DMS 273 (cell line): ENCODE measurements at regions not wholly inside any gene's neighbourhood (a gene's known extent, or its start where the extent isn't known, plus 50 kb on each side); places are given as distances from the start of the nearest gene placed in this dataset.
A peak's percentile ranks its signal among the peaks of the same experiment; 100 is the strongest.

Experiments used
- DNase-seq: peaks from one replicate; lab custom pipeline; 2025; ENCODE audit not compliant: unreplicated experiment; lab: John Stamatoyannopoulos, UW

DNA sequence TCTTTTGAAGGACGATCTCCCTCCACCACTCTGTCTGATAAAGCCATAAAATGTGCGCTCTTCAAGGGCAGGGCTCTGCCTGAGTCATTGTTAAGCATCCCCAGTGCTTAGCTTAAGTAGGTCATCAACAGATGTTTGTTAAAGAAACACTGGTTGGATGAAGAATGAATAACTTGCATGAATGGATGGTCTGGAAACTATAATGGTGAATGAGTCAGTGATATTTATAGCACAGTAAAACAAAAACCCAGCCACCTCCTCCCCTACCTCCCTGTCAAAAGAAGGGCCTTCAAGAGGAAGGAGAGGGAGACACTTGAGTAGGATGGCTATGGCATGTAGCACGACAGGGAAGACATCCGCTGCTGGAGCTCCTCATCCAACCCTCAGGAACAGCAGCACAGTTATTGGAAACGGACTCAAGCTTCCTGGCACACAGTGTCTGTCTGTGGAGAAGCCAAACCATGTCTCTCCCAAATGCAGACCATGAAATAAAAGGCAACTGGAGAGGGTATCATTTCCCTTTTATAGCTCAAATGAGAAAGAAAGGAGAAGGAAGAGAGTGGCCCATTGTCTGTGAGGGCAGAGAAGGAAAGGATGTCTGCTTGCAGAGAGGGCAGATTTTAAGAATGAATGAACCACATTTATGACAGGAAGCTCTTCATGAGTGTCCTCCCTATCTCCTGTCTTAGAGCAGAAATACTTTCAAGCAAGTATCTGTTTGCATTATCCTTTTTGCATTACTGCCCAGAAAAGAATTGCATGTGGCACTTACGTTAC, 183.5 kb upstream of the UBL3 start:
- DNase-seq, result no peak

DNA sequence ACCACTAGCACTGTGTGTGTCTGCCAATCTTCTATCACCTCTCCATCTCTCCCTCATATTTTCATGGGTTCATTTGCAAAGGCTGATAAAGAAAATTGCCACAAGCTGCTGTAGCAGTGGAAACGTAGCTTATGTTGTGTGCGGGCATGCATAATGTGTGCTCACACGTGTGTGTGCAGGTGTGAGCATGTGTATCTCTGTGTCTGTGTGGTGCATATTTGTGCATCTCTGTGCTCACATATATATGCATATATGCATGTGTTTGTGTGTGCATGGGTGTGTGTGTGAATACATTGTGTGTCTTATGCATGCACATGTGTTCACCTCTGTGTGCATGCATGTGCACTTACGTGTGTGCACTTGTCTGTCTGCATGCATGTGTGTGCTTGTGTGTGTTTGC, 181.8 kb upstream of the UBL3 start:
- DNase-seq, result no peak

DNA sequence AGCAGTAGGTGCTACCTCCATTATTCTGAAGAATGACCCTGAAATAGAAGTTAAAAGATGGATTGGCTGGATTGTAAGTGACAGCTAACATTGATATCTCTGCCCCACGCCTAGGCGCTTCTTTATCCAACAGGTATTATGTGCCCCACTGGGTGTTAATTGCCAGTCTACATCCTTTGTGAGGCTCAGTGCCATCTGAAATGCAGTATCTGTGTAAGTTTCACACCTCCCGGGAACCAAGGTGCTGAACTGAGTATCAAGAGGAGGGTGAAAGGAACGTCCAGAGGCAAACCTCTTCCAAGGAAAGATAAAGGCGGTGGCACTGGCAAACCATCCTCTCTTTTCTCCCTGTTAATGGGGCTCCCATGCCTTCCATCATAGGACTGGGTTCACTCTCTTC, 181.1 kb upstream of the UBL3 start:
- no peak for DNase-seq

DNA sequence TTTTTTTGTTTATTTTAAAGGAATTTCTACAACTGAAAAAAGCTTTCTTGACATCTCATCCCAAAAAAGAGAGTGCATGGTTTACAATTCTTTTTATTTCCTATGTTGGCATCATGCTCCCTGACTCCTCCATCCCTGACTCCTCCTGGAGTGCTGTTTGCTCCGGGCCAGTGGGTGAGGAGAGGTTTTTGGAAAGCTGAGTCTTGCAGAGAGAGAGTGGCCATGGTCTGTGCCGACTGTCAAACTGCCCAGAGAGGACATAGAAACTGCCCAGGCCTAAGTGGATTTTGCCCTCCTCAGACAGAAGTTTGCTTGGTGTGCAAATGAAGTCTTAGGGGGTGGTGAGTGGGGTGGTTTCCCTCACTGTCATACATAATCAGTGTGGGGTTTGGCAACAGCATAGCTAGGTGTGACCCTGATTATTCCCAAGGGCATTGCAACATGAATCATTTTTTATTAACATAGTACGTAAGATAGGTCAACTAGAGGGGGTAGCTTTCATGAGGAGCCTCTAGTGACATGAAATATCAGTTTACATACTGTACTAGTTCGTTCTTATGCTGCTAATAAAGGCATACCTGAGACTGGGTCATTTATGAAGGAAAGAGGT, 179.8 kb upstream of the UBL3 start:
- DNase-seq, result no peak

DNA sequence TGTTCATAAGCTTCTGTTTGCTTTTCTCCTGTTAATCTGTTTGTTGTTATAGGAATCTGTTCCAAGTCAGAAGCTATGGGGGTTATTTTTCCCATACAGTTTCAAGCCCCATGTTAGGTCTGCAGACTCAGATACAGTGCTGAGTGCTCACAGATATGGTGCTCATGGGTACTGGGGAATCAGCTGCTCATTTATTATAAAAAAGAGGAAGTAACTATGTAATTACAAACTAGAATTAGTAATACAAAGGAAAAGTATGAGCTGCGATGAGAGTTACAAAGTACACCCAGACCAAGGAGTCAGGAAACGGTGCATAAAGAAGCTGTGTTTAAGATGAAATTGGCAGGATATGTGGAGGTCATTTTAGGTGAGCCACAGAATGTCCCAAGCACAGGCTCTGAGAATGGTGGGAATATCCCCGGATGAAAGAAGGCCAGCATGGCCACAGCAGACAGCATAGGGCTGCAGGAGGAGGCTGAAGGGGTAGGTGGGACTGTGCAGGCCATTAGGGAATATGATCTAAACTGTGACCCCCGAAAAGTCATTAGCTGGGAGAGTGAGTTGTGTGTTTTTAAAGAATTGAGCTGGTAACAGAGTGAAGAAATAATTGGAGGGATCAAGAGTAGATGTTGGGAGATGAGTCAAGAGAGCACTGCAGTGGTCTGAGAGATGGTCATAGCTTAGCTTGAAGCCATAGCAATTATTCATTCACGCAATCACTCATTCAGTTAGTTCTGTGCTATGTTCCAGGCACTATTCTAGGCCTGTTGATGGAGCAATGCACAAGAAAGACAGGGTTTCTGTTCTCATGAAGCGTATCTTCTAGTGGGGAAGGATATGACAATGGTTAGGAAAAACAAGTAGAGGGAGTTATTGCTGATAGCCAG, 177.4 kb upstream of the UBL3 start:
- no peak for DNase-seq

DNA sequence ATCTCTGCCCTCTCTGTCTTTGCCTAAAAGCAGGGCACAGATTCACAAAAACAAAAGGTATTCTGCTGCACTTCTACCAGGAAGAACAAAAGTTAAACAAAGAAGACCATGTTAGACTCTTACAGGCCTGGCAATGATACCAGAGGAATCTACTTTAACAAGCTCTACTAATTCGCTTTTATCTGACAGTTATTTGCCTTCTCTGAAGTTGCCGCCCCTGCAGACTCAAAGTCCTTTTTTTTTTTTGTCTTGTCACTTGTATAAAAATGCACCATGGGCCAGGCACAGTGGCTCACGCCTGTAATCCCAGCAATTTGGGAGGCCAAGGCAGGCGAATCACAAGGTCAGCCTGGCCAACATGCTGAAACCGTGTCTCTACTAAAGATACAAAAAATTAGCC, 176.5 kb upstream of the UBL3 start:
- DNase-seq, result no peak

DNA sequence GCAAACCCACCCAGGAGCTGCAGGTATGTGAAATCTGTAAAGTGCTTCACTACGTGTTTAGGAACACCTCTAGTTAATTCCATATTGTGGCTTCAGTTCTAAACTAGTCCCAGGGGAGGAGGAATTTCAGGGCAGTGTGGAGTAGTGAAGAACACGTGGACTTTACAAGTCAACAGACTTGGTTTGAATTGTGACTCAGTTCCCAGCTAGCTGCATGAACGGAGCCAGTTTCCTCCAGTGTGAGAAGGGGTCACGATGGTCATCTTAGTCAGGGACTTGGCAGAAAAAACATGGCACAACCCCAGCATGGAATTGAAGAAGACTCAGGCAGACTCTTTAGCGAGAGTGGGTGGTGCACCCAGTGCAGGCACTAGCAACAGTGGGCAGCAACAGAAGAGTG, 175.7 kb upstream of the UBL3 start:
- DNase-seq, result no peak

DNA sequence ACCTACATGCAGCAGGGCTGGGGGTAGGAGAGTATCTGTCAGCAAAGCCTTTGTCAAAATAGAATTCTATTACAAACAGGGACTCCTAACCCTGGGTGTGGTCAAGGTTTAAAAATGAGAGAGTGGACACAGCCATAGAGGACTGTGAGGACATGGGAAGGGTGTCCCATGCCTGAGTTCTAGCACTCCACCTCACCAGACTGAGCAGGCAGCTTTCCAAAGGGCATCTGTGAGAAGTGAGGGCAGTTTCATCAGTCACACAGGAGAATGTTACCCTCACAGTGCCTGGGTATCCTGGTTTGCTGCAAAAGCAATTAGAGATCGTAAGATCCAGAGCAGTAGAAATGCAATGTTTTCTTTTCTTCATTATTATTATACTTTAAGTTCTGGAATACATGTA, 174.9 kb upstream of the UBL3 start:
- DNase-seq, result no peak

DNA sequence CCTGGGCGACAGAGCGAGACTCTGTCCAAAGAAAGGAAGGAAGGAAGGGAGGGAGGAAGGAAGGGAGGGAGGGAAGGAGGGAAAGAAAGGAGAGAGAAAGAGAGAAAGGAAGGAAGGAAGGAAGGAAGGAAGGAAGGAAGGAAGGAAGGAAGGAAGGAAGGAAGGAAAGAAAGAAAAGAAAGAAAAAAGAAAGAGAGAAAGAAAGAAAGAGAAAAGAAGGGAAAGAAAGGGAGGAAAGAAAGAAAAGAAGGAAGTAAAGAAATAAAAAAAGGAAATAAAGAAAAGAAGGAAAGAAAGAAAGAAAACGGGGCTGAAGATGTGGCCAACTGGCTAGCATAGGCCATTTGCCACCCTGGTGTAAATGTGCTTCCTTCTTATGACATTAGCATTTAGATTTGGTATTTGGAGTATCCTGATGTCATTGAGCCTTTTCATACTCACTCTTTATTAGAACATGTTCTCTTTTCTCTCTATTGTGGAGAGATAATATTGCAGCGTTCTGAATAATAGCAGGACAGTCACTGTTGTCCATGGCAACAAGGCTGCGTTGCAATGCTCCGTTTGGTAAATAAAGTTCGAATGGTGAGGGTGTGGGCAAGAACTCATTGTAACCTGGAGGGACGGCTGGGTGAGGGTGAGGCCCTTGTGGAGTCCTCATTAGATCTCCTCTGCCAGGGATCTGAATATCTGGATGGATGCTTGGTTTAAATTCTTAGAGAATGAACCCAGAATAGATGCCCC, 173.9 kb upstream of the UBL3 start:
- DNase-seq, result no peak

DNA sequence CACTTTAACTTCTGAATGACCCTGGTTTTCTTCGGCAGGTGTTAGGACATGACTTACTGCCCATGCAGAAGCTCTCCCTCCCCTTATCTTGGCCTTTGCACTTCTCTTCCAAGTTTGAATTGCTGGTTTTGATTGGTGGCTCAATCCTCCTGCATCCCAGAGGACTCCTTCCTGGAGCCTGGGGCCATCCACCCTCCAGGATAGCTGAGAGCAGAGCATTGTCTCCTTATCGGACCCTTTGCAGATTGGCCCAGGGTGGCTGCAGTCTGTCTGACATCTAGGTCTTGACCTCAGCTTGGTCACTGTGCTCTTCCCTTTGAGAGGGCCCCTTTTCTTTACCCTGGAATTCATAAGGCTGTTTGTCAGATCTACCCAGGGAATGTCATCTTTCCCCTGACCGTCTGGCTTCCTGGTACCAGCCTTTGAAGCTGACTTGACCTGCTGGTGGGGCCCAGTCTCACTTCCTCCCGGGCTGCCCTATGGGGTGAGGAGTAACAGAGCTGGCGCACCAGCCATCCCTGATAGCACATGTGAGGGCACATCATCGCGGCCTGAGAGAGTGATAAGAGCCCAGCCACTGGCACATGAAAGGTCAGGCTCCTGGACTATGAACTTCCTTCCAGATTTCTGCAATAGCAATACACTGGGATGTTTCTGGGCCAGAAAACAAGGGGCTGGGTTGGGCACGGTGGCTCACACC, 172.9 kb upstream of the UBL3 start:
- no peak for DNase-seq

DNA sequence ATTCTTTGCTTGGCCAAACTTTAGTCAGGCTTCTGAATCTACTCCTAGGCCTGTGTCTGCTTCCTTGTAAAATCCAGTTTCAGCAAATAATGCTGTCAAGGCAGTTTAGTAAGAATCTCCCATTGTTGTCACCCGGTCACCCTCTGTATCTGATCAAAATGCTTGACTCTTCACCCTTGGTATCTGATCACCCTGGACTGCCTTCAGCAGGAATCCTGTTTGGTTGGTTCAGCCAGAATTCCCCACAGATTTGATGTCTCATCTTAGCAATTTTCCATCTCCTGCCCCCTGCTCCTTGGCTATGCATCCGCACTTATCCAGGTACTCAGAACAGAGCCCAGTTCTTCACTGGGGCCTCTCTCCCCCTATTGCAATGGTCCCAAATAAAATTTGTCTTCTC, 172.4 kb upstream of the UBL3 start:
- DNase-seq, result no peak

DNA sequence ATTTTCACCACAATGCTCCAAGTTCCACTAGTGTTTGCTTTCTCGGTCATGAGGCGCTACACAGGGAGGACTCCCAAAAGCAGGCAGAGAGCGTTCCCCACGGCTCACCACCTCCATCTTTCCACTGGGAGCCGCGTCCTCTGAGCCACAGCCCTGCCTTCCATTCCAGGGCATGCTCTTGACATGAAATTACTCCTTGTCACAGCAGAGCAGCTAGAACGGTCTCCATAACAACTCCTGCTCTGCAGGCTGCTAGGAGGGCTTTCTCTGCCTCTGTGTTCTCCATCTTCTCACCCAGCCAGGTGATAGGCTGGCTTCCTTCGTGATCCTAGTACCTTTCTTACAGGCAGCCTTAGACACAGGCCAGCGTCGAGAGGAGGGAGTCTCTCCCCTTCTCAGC, 171.8 kb upstream of the UBL3 start:
- DNase-seq, result no peak

DNA sequence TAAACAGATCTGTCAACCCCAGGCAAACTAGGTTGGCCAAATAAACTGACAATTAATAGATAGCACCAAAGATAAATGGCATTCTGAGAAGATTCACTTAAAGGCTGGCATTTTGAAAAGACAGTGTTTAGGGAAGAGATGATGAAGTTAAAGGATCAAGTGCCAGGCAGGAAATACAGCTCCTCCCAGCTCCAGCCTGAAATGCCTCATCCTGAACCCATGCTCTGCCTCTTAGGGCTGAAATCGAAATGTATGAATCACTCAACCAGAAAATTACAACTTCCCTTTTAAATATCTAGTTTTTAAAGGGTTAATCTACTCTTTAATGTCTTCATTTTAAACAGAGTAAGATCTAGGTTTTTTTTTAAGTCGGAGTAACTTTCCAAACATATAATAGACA, 171.2 kb upstream of the UBL3 start:
- no peak for DNase-seq

DNA sequence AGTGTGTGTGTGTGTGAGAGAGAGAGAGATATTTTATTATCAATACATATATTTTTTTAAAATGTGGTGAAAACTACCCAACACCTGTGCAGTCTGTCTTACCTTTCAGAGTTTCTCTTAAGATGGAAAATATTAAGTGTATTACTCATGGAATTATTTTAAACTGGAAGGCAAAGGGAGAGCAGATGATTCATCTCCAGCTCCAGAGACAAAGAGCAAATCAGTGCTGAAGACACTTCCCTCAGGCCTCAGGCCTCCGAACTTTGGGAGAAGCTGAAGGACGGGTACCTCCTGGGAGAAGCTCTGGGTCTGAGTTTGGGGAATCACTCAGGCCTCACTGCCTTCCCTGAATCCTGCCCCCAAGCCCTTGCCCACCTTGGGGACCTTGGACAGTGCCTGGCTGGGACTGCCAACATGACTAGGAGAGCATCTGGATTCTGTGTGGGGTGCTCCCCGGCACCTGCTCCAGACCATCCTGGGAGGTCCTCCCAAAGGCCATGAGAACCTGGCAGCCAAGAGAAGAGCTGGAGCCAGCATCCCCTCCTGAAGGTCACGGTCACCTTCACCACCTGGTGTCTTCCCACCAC, 170.4 kb upstream of the UBL3 start:
- DNase-seq, result no peak

DNA sequence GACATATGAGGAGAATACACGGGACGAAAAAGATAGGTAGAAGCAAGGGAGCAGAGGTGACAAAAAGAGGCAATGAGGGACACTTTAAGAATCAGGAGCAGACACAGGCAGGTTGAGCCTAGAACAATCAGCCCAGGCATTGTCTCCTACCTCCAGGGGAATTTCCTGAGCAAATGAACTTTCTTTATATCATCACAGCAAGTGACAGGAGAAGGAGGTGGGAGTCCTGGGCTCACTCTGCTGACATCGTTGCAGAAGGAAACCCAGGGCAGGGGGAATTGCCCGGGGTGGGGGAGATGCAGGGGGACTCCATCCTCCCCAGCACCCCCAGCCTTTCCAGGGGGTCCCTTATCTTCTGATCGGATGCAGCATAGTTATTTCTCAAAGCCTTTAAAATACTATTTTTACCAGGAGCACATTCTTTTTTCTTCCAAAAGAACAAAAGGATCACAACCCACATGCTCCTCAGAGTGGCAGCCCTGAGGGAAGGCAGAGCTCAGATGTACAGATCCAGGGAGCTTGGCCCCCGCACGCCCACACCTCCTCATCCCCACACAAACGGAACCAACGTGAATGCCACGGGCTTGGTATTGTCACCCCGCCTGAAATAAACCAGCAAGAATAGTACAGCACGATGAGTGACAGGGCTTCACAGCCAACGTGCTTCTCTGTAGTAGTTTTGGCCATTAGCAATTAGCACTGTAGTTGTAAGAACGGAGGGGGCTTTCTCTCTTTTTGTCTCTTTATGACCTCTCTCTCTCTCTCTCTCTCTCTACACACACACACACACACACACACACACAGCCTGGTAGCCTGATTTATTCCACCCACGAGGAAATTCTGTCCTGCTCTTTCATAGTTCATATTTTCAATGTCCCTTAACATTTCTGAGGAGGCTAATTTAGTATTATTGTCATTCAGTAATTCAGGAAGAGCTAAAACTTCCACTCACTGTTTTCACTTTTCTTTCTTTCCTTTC, 169.5 kb upstream of the UBL3 start:
- DNase-seq, result no peak

DNA sequence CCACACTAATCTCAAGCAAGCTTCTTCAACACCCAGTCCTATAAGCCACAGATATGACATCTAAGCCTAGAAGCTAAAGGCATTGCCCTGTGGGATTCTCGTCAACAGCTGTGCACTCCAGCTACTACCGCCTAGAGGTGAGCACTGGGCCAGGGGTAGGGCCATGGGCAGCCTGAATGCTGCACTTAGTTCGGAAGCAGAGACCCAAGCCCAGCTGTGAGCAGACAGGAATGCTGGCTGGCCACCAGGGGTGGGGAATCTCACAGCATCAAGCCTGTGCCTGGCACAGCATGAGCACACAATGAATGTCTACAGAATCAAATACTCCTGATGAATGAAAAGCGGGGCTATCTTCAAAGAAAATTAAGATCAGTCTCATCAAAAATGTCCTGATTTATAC, 167.5 kb upstream of the UBL3 start:
- peak; percentile 3 for DNase-seq

DNA sequence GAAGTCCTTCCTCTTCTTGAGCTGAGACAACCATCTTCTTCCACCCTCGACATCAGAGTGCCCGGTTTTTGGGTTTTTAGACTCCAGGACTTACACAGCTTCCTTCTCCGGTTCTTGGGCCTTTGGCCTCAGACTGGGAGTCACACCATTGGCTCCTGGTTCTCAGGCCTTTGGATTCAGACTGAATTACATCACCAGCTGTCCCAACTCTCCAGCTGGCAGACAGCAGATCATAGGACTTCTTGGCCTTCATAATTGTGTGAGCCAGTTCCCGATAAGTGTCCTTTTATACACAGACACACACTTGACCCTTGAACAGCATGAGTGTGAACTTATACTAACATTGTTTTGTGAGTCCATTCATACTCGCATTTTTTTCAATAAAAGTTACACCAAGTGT, 166.0 kb upstream of the UBL3 start:
- no peak for DNase-seq

DNA sequence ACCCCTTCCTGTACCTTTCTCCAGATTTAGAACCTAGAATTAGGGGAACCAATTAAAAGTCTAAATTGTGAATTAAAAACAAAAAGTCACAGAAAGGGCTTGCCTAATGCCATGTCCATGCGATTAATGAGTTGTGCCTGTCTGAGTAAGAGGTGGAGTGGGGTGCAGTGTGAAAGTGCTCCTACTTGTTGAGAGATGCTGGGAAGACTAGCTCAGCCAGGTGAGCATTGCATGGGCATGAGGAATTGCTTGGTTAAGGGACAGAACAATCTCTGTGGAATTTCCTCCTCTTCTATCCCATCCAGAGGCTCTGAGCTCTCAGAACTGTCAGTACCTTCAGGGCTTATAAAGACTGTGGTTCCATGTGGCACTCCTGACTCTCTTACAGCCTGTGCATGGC, 159.0 kb upstream of the UBL3 start:
- DNase-seq, result no peak

DNA sequence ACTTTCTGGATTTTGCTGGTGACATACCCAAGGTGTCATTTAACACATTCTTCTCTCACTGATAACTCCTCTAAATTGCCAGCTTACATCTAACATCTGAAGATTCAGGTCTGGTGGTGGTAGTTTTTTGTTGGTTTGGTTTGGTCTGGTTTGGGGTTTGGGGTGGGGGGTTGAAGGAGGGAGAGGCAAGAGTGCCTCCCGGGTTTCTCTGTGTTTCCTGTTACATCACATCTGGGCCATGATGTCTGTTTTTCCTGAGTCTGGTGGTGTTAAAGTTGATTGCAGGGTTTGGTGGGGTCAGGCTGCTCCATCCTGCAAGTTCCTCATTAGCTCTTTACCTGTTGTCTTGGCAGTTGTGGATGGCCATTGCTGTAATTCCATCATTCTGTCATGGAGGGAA, 155.8 kb upstream of the UBL3 start:
- DNase-seq, result no peak
